Prostate gland (tissue), 2 donors: ENCODE measurements at regions not wholly inside any gene's neighbourhood (a gene's known extent, or its start where the extent isn't known, plus 50 kb on each side); places are given as distances from the start of the nearest gene placed in this dataset.

Experiments
- DNase-seq: peaks from one replicate; pipeline ENCODE4 v3.0.0-alpha.2; 2019; ENCODE audit warnings: low spot score
- H3K27ac ChIP-seq, 2 donors: fragments of 200-600 bp; sonication (generic); 2 replicates each; pipeline ENCODE4 v1.5.1; 2017 to 2019
- H3K27me3 ChIP-seq: fragments of 200-600 bp; sonication (generic); replicated peaks from 2 replicates; pipeline ENCODE4 v1.5.1; 2019; ENCODE audit not compliant: insufficient read depth
- H3K36me3 ChIP-seq, 2 donors: fragments of 200-600 bp; sonication (generic); 1 replicate in 1 of 2; 2 replicates in 1 of 2; pipeline versions ENCODE4 v1.5.1 to v1.8.1; 2017 to 2019
- H3K4me1 ChIP-seq: fragments of 200-600 bp; sonication (generic); replicated peaks from 2 replicates; pipeline ENCODE4 v1.5.1; 2019
- H3K4me3 ChIP-seq, 2 donors: fragments of 200-600 bp; sonication (generic); 2 replicates each; pipeline ENCODE4 v1.5.1; 2017 to 2019
- H3K9me3 ChIP-seq: fragments of 200-600 bp; sonication (generic); 2 replicates; pipeline ENCODE4 v1.5.1; 2017
- CTCF ChIP-seq, 4 experiments: fragments of 200-600 bp in 2 of 4; fragments of 450-650 bp in 2 of 4; sonication (generic) in 2 of 4; IDR thresholded peaks; 1 replicate in 3 of 4; 2 replicates in 1 of 4; pipeline ENCODE4 v1.5.1; 2016 to 2019; ENCODE audit warnings: antibody characterized with exemption in 4 of 4, mild to moderate bottlenecking in 2 of 4, moderate library complexity in 2 of 4
- POLR2A ChIP-seq: fragments of 450-650 bp; IDR thresholded peaks from one replicate; pipeline ENCODE4 v1.6.1; 2016; ENCODE audit warnings: antibody characterized with exemption, mild to moderate bottlenecking
- POLR2AphosphoS5 ChIP-seq: sonication (generic); formaldehyde crosslinking; IDR thresholded peaks from one replicate; pipeline ENCODE4 v1.6.1; 2017; ENCODE audit warnings: antibody characterized with exemption
- WGBS: methylation state at CpG from one replicate; pipeline ENCODE4 v1.1.5; 2018; 5-methylcytosine and 5-hydroxymethylcytosine counted together
- intact Hi-C: fragments of 100-400 bp; cut with DNase I; formaldehyde crosslinking; loops from one replicate; pipeline ENCODE4 v1.14.2; 2022

DNA sequence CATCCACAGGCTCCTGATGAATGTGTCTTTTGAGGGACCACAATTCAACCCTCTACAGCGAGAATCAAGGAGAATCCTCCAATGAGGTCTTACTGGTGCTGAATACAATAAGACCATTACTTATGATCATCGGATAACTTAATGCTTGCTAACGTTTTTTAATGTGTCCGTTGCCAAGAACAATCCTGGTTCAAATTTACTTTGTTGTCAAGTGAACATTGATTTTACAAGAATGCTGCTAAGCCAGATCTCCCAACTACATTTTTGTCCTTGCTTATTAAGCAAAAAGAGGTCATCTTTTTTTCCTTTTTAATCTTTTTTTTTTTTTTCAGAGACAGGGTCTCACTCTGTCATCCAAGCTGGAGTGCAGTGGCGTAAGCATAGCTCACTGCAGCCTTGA lies 93.7 kb downstream of the THNSL2 start:
- no peaks in the 10 kb centered on the region for H3K27me3 ChIP-seq
- TF ChIP-seq CTCF (IDR thresholded peaks at IDR 0.05) (no peak), POLR2A (no peak), POLR2AphosphoS5 (no peak)
- intact Hi-C loops, result no loop called here
- 58% methylated on average over 5 of the region's 5 CpGs for WGBS
- no peak for DNase-seq
- no peak overlapping the region for H3K4me3 ChIP-seq
- no peaks in the 10 kb centered on the region for H3K4me1 ChIP-seq
- no peak overlapping the region for H3K27ac ChIP-seq
- no peaks in the 10 kb centered on the region for H3K36me3 ChIP-seq
- H3K9me3 ChIP-seq, result no peaks in the 10 kb centered on the region

- no peak for TF ChIP-seq POLR2AphosphoS5
- TF ChIP-seq POLR2A, result no peak
- TF ChIP-seq CTCF (IDR thresholded peaks at IDR 0.05), result no peak
- DNase-seq, result no peak
- Histone ChIP-seq H3K36me3 (no peaks in the 10 kb centered on the region), H3K4me3 (no peak overlapping the region), H3K4me1 (no peaks in the 10 kb centered on the region), H3K27ac (no peak overlapping the region), H3K9me3 (no peaks in the 10 kb centered on the region), H3K27me3 (peaks cover 5% of the 10 kb centered on the region)
- 39% methylated on average over 4 of the region's 4 CpGs for WGBS
- intact Hi-C loops, result no loop called here
Measured at GRCh38 chr2:88261725-88262124, 91.6 kb downstream of the THNSL2 start.

- no peaks in the 10 kb centered on the region for H3K9me3 ChIP-seq
- no peaks in the 10 kb centered on the region for H3K36me3 ChIP-seq
- no peak overlapping the region for H3K27ac ChIP-seq
- WGBS, result 42% methylated on average over 2 of the region's 2 CpGs
- intact Hi-C loops, result no loop called here
- peak; percentile 76 for TF ChIP-seq POLR2AphosphoS5
- no peak for TF ChIP-seq POLR2A
- TF ChIP-seq CTCF (IDR thresholded peaks at IDR 0.05), result no peak
- H3K27me3 ChIP-seq, result peaks cover 5% of the 10 kb centered on the region
- DNase-seq, result peak; percentile 70
- no peak overlapping the region for H3K4me3 ChIP-seq
- no peaks in the 10 kb centered on the region for H3K4me1 ChIP-seq
Measured at GRCh38 chr2:88258208-88258607, 88.1 kb downstream of the THNSL2 start.

DNA sequence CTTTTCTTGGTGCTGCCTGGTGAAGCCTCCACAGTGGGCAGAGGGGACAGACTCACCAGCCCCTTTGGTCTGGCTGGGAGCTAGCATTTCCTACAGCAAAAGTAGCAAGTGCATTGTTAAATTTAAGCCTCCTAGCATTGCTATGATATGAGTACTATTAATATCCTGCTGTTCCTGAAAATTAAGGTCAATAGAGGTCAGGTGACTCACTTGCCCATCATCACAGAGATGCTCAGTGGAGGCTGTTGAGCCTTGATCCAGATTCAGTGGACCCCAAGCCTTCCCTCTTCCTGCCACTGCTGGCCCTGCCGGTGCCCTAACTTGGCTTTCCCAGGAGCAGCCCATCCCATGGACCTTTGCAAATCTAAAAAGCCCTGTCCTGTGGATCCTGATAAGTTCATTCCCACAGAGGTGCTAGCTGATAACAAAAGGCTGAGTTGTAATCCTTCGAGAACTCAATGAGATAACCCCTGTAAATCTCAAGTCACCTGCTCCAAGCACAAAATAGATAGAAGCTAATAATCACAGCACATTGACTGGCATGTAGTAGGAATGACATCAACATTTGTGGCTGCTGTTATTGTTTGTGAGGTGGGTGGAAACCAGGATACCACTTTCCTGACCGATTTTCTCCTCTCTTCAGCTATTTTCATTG lies 84.4 kb downstream of the THNSL2 start:
- H3K4me3 ChIP-seq, result no peak overlapping the region
- DNase-seq, result no peak
- no peaks in the 10 kb centered on the region for H3K4me1 ChIP-seq
- no peaks in the 10 kb centered on the region for H3K9me3 ChIP-seq
- peaks cover 5% of the 10 kb centered on the region for H3K27me3 ChIP-seq
- no peak for TF ChIP-seq POLR2AphosphoS5
- TF ChIP-seq POLR2A, result no peak
- TF ChIP-seq CTCF (IDR thresholded peaks at IDR 0.05), result no peak
- WGBS, result 88% methylated on average over 3 of the region's 3 CpGs
- intact Hi-C loops, result no loop called here
- no peak overlapping the region for H3K27ac ChIP-seq
- no peaks in the 10 kb centered on the region for H3K36me3 ChIP-seq

- DNase-seq, result no peak
- intact Hi-C loops, result no loop called here
- H3K36me3 ChIP-seq, result no peaks in the 10 kb centered on the region
- peaks cover 5% of the 10 kb centered on the region for H3K27me3 ChIP-seq
- WGBS, result 83% methylated on average over 1 of the region's 1 CpG
- H3K4me1 ChIP-seq, result no peaks in the 10 kb centered on the region
- no peak overlapping the region for H3K27ac ChIP-seq
- H3K9me3 ChIP-seq, result no peaks in the 10 kb centered on the region
- TF ChIP-seq POLR2A, result no peak
- no peak for TF ChIP-seq CTCF (IDR thresholded peaks at IDR 0.05)
- H3K4me3 ChIP-seq, result no peak overlapping the region
Measured at GRCh38 chr2:88253997-88254396, 83.9 kb downstream of the THNSL2 start.
